Spinal cord (tissue), 9 donors: ENCODE measurements at regions not wholly inside any gene's neighbourhood (a gene's known extent, or its start where the extent isn't known, plus 50 kb on each side); places are given as distances from the start of the nearest gene placed in this dataset.

Experiments
- DNase-seq, 6 donors: peaks; one replicate each; pipeline versions ENCODE4 v3.0.0 to v3.0.0-alpha.2; 2013 to 2015; ENCODE audit warnings: low spot score in 6 of 6, low read depth in 4 of 6
- H3K27ac ChIP-seq: one replicate; pipeline ENCODE4 v1.5.1; 2013; ENCODE audit warnings: low read depth, low read length, control low read depth
- H3K27me3 ChIP-seq: one replicate; pipeline ENCODE4 v1.6.1; 2013; ENCODE audit warnings: low read length; ENCODE audit not compliant: control insufficient read depth, insufficient read depth
- H3K36me3 ChIP-seq: one replicate; pipeline ENCODE4 v1.6.1; 2013; ENCODE audit warnings: low read length; ENCODE audit not compliant: control insufficient read depth, insufficient read depth
- H3K4me1 ChIP-seq: one replicate; pipeline ENCODE4 v1.6.1; 2013; ENCODE audit warnings: low read length; ENCODE audit not compliant: control insufficient read depth, insufficient read depth
- H3K4me3 ChIP-seq: one replicate; pipeline ENCODE4 v1.5.1; 2013; ENCODE audit warnings: low read depth, low read length, control low read depth
- H3K9me3 ChIP-seq: one replicate; pipeline ENCODE4 v1.6.1; 2013; ENCODE audit warnings: low read length; ENCODE audit not compliant: control insufficient read depth, insufficient read depth
- WGBS: methylation state at CpG from one replicate; pipeline ENCODE4 v1.1.5; 2013; ENCODE audit warnings: missing lambda C conversion rate; ENCODE audit not compliant: insufficient coverage; 5-methylcytosine and 5-hydroxymethylcytosine counted together
- donor health status: healthy.

DNA sequence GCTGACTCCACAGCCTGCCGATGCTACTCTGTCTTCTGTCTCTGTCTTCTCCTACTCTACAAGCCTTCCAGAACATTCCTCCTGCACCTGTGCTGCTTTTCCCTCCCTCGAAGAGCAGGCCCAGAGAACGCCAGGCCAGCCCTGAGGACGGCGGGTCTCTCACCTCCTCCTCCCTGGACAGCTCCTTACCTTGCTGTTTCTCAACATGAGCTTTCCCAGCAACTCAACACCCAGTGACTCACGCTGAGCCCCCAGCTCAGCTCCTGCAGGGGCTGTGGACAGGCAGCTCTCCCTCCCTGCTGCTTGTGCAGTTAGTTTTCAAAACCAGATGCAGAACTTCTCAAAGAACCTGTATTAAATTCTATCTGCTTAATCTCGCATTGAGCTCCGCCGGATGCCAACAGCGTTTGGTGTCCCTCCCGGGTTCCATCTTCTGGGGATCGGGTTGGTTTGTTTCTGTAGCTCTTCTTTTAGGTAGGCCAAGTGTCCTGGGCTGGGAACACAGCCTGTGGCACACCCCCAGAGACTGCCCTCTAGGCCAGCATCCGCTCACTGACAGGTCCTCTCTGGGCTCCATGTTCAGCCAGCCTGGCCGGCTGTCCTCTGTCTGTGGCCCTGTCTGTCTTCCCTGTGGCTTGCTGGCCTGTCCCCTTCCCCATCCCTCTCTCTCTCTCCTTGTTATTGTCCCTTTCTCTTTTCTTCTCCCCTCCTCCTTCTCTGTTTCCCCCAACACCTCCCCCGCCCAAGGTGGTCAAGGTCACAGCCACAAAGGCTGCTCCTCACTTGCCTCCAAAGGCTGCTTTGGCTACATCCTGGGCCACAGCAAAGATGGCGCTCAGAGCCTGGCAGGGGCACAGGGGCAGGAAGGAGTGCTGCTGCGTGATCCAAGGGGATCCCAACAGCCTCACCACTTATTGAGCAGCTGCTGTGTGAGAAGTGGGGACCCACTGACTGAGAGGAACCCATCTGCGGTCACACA, 391.0 kb downstream of the MATN1 start:
- 82% methylated on average over 14 of the region's 18 CpGs for WGBS
- H3K27me3 ChIP-seq: no peaks in the 10 kb centered on the region
- no peak overlapping the region for H3K27ac ChIP-seq

DNA sequence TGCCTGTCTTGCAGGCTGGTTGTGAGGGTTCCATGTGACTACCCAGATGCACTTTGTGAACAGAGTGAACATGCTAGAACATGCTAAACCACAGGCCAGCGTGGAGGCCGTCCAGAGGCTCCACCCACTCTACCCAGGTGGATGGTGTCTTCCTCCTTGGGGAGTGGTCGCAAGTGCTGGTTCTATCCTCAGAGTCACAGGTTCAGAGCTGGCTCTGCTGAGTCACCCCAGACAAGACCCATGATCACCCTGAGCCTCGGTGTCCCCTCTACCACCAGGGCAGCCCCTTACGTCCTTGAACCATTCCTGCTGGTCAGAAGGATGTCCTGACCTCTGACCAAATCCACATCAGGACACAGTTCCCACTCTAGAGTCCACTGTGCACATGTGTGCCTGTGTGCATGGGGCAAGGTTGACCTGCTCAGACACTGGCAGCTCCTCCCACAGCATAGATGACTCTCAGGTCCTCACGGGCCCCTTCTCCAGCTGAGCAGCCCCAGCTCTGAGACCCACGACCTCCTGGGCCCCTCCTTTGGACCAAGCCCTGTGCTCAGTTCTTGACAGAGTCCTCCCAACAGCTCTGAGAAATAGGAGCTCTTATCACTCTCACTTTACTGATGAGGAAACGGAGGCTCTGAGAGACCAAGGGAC, 391.8 kb downstream of the MATN1 start:
- Histone ChIP-seq H3K27me3 (no peaks in the 10 kb centered on the region), H3K36me3 (no peaks in the 10 kb centered on the region), H3K4me3 (no peak overlapping the region), H3K27ac (no peak overlapping the region), H3K4me1 (no peaks in the 10 kb centered on the region), H3K9me3 (no peaks in the 10 kb centered on the region)
- 82% methylated on average over 7 of the region's 8 CpGs for WGBS
- DNase-seq: no peak

More for the DNA sequence above, 391.0 kb downstream of the MATN1 start:
- Histone ChIP-seq H3K4me1 (no peaks in the 10 kb centered on the region), H3K36me3 (no peaks in the 10 kb centered on the region), H3K9me3 (no peaks in the 10 kb centered on the region), H3K4me3 (no peak overlapping the region)
- DNase-seq: no peak

DNA sequence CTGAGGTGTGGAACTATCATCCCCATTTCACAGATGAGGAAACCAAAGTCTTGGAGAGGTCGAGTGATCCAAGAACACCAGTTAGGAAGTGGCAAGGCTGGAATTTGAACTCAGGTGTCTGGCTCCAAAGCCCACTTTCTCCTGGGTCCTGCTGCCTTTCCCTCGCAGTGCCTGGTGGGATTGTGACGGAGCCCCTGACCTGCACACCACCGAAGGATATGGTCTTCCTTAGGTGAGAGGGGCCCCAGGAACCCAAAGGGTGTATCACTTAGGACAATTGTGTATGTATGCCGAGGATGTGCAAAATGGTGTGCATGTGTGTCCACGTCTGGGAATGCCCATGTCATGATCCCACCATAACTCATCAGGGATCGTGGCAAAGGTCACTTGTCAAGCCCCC, 392.7 kb downstream of the MATN1 start:
- H3K4me1 ChIP-seq: no peaks in the 10 kb centered on the region
- H3K9me3 ChIP-seq: no peaks in the 10 kb centered on the region
- DNase-seq: no peak
- H3K27me3 ChIP-seq: no peaks in the 10 kb centered on the region
- no peak overlapping the region for H3K27ac ChIP-seq
- H3K4me3 ChIP-seq: no peak overlapping the region
- WGBS: 80% methylated on average over 7 of the region's 7 CpGs
- H3K36me3 ChIP-seq: no peaks in the 10 kb centered on the region

DNA sequence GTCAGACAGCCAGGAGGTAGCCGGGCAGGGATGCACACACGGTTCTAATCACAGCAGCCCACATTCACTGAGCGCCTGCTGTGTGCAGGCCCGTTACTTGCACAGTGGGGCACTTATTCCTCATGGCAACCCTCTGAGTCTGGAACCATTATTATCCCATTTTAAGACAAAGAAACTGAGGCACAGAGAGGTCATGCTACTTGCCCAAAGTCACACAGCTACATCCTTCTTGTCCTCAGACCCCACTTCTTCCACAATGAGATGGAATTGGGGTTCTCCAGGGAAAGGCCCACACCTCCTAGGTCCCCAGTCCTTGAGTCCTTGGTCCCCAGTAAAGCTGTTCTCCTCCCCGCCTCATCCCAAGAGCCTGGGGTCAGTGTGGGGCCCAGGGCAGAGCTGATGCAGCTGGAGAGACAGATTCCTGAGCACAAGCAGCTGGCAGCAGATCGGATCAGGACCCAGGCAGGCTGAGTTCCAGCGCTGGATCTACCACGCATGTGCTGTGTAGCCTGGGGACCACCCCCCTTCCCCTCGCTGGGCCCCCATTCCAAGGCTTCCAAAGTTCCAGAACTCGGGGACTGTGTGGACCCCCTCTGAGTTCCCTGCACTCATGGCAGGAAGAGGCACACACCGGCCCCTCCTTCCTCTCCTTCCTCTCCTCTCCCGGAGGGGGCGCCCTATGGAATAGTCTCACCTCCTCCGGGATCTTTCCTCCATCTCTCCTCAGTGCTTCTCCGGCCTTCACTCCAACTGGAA, 393.4 kb downstream of the MATN1 start:
- Histone ChIP-seq H3K27me3 (no peaks in the 10 kb centered on the region), H3K4me3 (no peak overlapping the region), H3K27ac (no peak overlapping the region), H3K4me1 (no peaks in the 10 kb centered on the region), H3K9me3 (no peaks in the 10 kb centered on the region), H3K36me3 (no peaks in the 10 kb centered on the region)
- WGBS: 72% methylated on average over 15 of the region's 15 CpGs
- no peak for DNase-seq

DNA sequence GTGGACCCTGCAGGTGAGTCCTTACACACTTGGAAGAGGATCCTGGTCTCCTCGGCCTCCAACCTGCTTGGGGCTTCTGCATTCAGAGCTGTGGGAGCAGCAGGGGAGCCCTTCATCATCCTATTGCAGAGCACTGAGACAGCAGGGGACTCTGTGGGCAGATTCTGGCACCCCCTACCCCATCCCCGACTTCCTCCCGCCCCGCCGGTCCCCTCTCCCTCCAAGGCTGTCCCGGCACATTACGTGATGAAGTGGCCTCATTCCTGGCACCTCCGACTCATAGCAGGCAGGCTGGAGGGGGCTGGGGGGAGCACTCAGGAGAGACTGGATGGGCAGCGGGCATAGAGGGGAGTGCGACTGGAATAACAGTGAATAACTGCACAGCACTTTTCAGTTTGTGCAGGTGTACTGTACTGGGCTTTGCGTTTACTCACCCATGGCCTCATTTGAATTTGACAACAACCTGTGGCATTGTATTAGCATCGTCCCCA, 394.1 kb downstream of the MATN1 start:
- Histone ChIP-seq H3K36me3 (no peaks in the 10 kb centered on the region), H3K4me3 (no peak overlapping the region), H3K4me1 (no peaks in the 10 kb centered on the region), H3K27me3 (no peaks in the 10 kb centered on the region), H3K9me3 (no peaks in the 10 kb centered on the region), H3K27ac (no peak overlapping the region)
- WGBS: 74% methylated on average over 7 of the region's 12 CpGs
- DNase-seq: no peak

DNA sequence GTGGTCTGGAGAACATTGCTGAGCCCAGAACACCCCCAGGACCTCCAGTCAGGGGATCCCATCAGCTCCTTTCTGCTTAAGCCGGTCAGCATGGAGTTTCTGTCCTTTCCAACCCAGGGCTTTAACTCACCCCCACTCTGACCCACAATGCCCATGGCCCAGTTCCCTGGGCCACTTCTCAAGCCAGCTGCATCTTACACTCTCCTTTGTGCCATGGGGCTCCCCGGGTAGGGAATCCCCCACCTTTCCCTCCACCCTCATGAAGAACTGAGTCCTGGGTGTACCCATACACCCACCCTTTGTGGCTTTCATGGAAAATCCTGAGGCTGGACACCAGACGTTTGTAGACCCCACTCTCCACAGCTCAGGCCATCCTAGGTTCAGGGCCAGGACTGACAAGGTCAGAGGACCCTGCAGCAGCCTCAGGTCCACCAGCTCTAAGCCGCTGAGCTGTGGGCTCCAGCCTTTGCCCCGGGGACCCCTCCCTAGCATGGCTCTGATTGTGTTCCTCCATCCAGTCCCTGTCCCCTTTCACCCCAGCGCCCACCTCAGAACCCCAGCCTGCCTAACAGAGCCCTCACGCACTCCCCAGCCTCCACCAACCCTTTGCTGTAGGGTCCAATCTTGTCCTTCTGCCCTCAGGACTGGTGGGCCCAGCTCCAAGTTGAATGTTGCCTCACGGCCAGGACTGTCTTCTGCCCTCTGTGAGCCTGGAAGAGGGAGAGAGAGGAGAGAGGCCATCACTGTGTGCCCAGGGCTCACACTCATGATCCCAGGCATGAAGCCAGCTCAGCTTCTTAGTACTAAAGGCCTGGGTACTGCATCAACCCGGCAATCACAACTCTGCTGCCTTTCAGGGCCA, 394.8 kb downstream of the MATN1 start:
- peaks cover 6% of the 10 kb centered on the region for H3K4me1 ChIP-seq
- H3K27ac ChIP-seq: no peak overlapping the region
- no peak overlapping the region for H3K4me3 ChIP-seq
- DNase-seq: no peak
- no peaks in the 10 kb centered on the region for H3K9me3 ChIP-seq
- WGBS: 80% methylated on average over 9 of the region's 9 CpGs
- no peaks in the 10 kb centered on the region for H3K27me3 ChIP-seq
- no peaks in the 10 kb centered on the region for H3K36me3 ChIP-seq

DNA sequence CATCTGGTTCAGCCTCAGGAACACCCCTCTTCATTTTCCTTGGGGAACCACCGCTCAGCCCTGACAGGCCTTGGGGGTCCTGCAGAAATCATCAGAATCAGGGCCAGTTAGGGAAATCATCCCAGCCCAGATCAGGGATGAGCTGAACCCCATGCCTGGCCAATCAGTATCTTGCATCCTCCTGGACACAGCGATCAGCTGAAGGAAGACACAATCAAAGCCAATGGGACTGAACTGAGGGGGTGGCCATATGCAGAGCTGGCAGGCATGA, 395.4 kb downstream of the MATN1 start:
- Histone ChIP-seq H3K4me3 (no peak overlapping the region), H3K4me1 (peaks cover 9% of the 10 kb centered on the region), H3K27me3 (no peaks in the 10 kb centered on the region), H3K9me3 (no peaks in the 10 kb centered on the region), H3K27ac (no peak overlapping the region), H3K36me3 (no peaks in the 10 kb centered on the region)
- WGBS: 91% methylated on average over 2 of the region's 2 CpGs
- DNase-seq: no peak

DNA sequence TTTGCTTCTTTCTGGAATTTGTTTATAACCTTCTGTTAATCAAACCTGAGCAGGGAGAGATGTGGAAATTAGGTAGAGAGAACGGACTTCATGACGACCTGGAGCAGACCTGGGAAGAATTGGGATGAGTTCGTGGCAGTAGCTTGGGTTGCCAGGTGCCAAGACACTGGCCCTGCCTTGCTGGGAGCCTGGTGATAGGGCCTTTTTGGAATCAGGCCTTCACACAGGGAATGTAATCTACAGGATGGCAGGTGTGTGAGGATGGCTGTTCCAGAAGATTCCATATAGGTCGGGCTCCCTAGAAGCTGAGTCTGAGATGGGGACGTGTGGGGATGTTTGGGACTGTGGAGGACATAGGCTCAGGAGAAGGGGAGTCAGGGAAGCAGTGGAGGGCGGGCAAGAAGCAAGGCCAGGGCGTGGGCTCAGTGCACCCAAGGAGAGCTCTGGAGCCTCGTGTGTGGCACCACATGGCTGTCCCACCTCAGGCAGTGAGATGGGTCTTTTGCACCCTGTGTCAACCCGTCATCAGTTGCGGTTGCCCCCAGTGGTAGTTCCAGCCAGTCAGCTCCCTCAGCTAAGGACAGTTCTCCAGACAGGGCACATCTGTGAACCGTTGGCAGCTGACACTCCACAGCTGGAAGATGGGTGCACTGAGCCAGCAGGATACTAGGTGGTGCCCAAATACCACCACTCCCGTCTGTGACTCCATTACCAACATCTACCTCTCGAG, 395.9 kb downstream of the MATN1 start:
- 83% methylated on average over 13 of the region's 13 CpGs for WGBS
- Histone ChIP-seq H3K36me3 (no peaks in the 10 kb centered on the region), H3K4me1 (peaks cover 9% of the 10 kb centered on the region), H3K27ac (no peak overlapping the region), H3K4me3 (no peak overlapping the region), H3K9me3 (no peaks in the 10 kb centered on the region), H3K27me3 (no peaks in the 10 kb centered on the region)
- no peak for DNase-seq
